ENCODE measurements at regions not wholly inside any gene's neighbourhood (a gene's known extent, or its start where the extent isn't known, plus 50 kb on each side); places are given as distances from the start of the nearest gene placed in this dataset.

- TF ChIP-seq, protein P1, sequence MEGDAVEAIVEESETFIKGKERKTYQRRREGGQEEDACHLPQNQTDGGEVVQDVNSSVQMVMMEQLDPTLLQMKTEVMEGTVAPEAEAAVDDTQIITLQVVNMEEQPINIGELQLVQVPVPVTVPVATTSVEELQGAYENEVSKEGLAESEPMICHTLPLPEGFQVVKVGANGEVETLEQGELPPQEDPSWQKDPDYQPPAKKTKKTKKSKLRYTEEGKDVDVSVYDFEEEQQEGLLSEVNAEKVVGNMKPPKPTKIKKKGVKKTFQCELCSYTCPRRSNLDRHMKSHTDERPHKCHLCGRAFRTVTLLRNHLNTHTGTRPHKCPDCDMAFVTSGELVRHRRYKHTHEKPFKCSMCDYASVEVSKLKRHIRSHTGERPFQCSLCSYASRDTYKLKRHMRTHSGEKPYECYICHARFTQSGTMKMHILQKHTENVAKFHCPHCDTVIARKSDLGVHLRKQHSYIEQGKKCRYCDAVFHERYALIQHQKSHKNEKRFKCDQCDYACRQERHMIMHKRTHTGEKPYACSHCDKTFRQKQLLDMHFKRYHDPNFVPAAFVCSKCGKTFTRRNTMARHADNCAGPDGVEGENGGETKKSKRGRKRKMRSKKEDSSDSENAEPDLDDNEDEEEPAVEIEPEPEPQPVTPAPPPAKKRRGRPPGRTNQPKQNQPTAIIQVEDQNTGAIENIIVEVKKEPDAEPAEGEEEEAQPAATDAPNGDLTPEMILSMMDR (IDR thresholded peaks at IDR 0.05), result no peak
- TF ChIP-seq POLR2A (IDR thresholded peaks at IDR 0.05) (no peak), EP300 (IDR thresholded peaks at IDR 0.05) (no peak)
Measured at GRCh38 chr7:45983720-45984255, 62.7 kb upstream of the IGFBP3 start.
